BE2C (cell line): ENCODE measurements at regions not wholly inside any gene's neighbourhood (a gene's known extent, or its start where the extent isn't known, plus 50 kb on each side); places are given as distances from the start of the nearest gene placed in this dataset.

ENCODE experiments used
- DNase-seq: peaks from one replicate; pipeline ENCODE4 v3.0.0-alpha.2; 2020
- H3K27me3 ChIP-seq: fragments of 250-450 bp; sonication (Bioruptor Pico); 2 replicates; pipeline ENCODE4 v1.5.1; 2020; ENCODE audit warnings: mild to moderate bottlenecking
- H3K36me3 ChIP-seq: fragments of 250-450 bp; sonication (Bioruptor Pico); 2 replicates; pipeline ENCODE4 v1.5.1; 2020; ENCODE audit warnings: mild to moderate bottlenecking
- H3K4me1 ChIP-seq: fragments of 250-450 bp; sonication (Bioruptor Pico); 2 replicates; pipeline ENCODE4 v1.5.1; 2020
- H3K4me3 ChIP-seq: 2 replicates; pipeline ENCODE4 v1.5.1; 2011; ENCODE audit warnings: low read depth, low read length
- H3K9me3 ChIP-seq: fragments of 250-450 bp; sonication (Bioruptor Pico); 2 replicates; pipeline ENCODE4 v1.5.1; 2020
- CTCF ChIP-seq: IDR thresholded peaks from 2 replicates; pipeline ENCODE4 v1.5.1; 2012; ENCODE audit warnings: mild to moderate bottlenecking, low read depth, low read length

DNA sequence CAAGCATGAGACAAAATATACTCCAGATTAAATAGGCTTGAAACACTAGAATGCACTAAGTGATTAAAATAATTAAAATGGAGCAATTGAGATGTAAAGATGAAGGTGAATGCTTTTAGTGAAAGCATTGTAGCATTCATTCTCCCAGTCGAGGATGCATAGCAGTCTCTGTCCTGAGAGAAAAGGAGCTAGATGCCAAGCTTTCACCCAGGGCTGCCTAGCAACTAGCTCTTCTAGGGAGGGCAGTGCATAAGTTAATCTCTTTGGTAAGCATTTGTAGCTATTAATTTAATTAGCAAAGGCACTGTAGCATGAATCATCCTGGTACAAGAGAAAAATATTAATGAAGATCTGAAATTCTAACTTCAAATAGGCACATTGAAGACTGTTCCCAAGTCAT is 1014.8 kb downstream of the C4orf33 start:
- no peak overlapping the region for H3K4me3 ChIP-seq
- peak; percentile 42 for DNase-seq
- H3K36me3 ChIP-seq: no peaks in the 10 kb centered on the region
- no peaks in the 10 kb centered on the region for H3K9me3 ChIP-seq
- TF ChIP-seq CTCF: no peak
- peaks cover 4% of the 10 kb centered on the region for H3K4me1 ChIP-seq
- no peaks in the 10 kb centered on the region for H3K27me3 ChIP-seq

GRCh38 chr4:130124066-130124465 is 1028.1 kb downstream of the C4orf33 start:
- no peaks in the 10 kb centered on the region for H3K9me3 ChIP-seq
- H3K27me3 ChIP-seq: no peaks in the 10 kb centered on the region
- H3K4me1 ChIP-seq: no peaks in the 10 kb centered on the region
- H3K36me3 ChIP-seq: no peaks in the 10 kb centered on the region
- no peak for TF ChIP-seq CTCF
- H3K4me3 ChIP-seq: no peak overlapping the region
- DNase-seq: no peak

DNA sequence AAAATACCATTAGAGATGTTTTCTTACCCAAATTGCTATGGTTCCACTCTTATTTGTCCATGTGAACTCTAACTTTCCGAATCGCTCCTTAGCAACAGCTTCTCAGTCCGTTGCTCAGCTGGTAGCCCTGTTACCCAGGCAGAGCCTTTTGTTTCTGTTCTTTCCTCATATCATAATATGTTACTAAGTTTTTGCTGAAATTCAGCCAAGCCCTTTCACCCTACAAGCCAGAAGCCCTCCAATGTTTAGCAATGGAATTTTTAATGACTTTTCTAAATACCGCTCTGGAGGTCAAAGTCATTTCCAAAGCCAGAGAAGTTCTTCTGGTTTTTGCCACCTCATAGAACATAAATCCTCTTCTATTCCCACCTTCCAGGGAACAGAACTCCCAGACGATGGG is 1029.5 kb downstream of the C4orf33 start:
- Histone ChIP-seq H3K4me1 (no peaks in the 10 kb centered on the region), H3K9me3 (no peaks in the 10 kb centered on the region), H3K27me3 (no peaks in the 10 kb centered on the region), H3K36me3 (no peaks in the 10 kb centered on the region), H3K4me3 (no peak overlapping the region)
- DNase-seq: no peak
- TF ChIP-seq CTCF: no peak

- Histone ChIP-seq H3K4me3 (no peak overlapping the region), H3K9me3 (no peaks in the 10 kb centered on the region), H3K27me3 (no peaks in the 10 kb centered on the region), H3K4me1 (no peaks in the 10 kb centered on the region), H3K36me3 (no peaks in the 10 kb centered on the region)
- no peak for TF ChIP-seq CTCF
- DNase-seq: no peak
These were observed 1031.3 kb downstream of the C4orf33 start for GRCh38 chr4:130127297-130127696.

DNA sequence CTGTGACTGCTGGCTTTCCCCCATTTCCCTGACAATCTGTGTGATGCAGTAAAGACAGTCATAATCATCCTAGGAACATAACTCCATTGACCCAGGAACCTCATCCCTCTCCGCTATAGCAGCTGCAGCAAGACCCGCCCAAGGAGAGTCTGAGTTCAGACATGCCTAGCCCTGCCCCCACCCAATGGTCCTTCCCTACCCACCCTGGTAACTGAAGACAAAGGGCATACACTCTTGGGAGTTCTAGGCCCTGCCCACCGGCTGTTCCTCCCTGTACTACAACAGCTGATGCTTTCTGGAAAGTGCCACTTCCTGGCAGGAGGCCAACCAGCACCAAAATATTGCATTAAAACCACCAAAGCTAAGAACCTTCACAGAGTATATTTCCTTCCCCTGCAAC is 1035.6 kb downstream of the C4orf33 start:
- Histone ChIP-seq H3K36me3 (no peaks in the 10 kb centered on the region), H3K9me3 (no peaks in the 10 kb centered on the region), H3K4me3 (no peak overlapping the region), H3K27me3 (no peaks in the 10 kb centered on the region), H3K4me1 (no peaks in the 10 kb centered on the region)
- DNase-seq: no peak
- TF ChIP-seq CTCF: no peak

GRCh38 chr4:130141651-130142050 is 1045.7 kb downstream of the C4orf33 start:
- H3K36me3 ChIP-seq: no peaks in the 10 kb centered on the region
- no peak for DNase-seq
- no peak for TF ChIP-seq CTCF

More at GRCh38 chr4:130141651-130142050, 1045.7 kb downstream of the C4orf33 start:
- no peaks in the 10 kb centered on the region for H3K27me3 ChIP-seq
- H3K4me3 ChIP-seq: no peak overlapping the region
- no peaks in the 10 kb centered on the region for H3K9me3 ChIP-seq
- no peaks in the 10 kb centered on the region for H3K4me1 ChIP-seq
